Heart left ventricle (tissue), 13 donors: ENCODE measurements at regions not wholly inside any gene's neighbourhood (a gene's known extent, or its start where the extent isn't known, plus 50 kb on each side); places are given as distances from the start of the nearest gene placed in this dataset.

Source experiments
- POLR2A ChIP-seq, 2 donors: fragments of 450-650 bp; IDR thresholded peaks; one replicate each; pipeline ENCODE4 v1.6.1; 2017; ENCODE audit warnings: antibody characterized with exemption in 2 of 2, mild to moderate bottlenecking in 2 of 2, moderate library complexity in 2 of 2
- TF ChIP-seq, protein P1 (sequence below), 12 donors: fragments of 200-600 bp; sonication (generic) in 4 of 12; IDR thresholded peaks; one replicate each; pipeline versions ENCODE4 v1.5.0 to v1.8.0; 2018 to 2022; ENCODE audit warnings: antibody characterized with exemption in 12 of 12, mild to moderate bottlenecking in 5 of 12
- donor health status: ischemic (EF 13 %, LVEDD 7.1; RV severe dilation, severe dysfunction).
- donor health status: DM: no; HTN: yes; CAD: no.
- donor health status: DM: no; HTN: no; CAD: no.
- donor health status: ischemic (EF 25% LVEDD 6.9; RV normal size, moderate dysfunction).
- donor health status: ischemic (EF 25% LVEDD 5.7; RV mildly dilated, moderate dysfunction).
- donor health status: ischemic (EF 35%, LVEDD 5.7; RV mildly dilated, moderate dysfunction).
- donor health status: nonischemic (EF 11% LVEDD 7.7; RV severe dilation, severe dysfunction).
- donor health status: DM: yes; HTN: yes; CAD: no.
- donor health status: PGD.
- donor health status: ischemic (EF 29% LVEDD 5.4; RV normal size, mild dysfunction).
- donor health status: nonischemic (EF 23%, LVEDD 6.1; RV moderate dilation, normal function).

DNA sequence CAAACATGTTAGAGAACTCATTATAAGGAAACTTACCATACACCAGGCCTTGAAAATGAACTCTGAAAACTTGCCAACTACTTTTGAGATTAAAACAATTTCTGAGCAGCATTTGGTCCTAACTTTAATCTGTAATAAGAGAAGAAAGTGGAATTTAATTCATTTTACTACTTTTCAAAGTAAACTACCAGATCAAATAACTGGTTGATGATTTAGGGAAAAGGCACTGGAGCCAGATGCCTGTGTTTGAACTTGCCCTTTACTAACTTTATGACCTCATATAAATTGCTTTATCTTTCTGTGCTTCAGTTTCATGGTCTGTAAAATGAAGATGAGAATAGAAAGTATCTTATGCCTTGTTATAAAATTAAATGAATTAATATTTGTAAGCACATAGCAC lies 159.9 kb upstream of the PCDH18 start:
- TF ChIP-seq POLR2A (IDR thresholded peaks at IDR 0.05), result no peak
- TF ChIP-seq, protein P1, sequence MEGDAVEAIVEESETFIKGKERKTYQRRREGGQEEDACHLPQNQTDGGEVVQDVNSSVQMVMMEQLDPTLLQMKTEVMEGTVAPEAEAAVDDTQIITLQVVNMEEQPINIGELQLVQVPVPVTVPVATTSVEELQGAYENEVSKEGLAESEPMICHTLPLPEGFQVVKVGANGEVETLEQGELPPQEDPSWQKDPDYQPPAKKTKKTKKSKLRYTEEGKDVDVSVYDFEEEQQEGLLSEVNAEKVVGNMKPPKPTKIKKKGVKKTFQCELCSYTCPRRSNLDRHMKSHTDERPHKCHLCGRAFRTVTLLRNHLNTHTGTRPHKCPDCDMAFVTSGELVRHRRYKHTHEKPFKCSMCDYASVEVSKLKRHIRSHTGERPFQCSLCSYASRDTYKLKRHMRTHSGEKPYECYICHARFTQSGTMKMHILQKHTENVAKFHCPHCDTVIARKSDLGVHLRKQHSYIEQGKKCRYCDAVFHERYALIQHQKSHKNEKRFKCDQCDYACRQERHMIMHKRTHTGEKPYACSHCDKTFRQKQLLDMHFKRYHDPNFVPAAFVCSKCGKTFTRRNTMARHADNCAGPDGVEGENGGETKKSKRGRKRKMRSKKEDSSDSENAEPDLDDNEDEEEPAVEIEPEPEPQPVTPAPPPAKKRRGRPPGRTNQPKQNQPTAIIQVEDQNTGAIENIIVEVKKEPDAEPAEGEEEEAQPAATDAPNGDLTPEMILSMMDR (IDR thresholded peaks at IDR 0.05), result no peak
